Stimulated activated CD4-positive, alpha-beta T cell treated with anti-CD3 and anti-CD28 coated beads, Interleukin-15, amount 100 ng/mL, for 48 hours (primary cell): ENCODE measurements at regions not wholly inside any gene's neighbourhood (a gene's known extent, or its start where the extent isn't known, plus 50 kb on each side); places are given as distances from the start of the nearest gene placed in this dataset.
A peak's percentile ranks its signal among the peaks of the same experiment; 100 is the strongest.

ENCODE experiments used
- DNase-seq, 2 donors: peaks; one replicate each; pipeline ENCODE4 v3.0.0-alpha.2; 2020; ENCODE audit warnings: low read depth in 2 of 2

- DNase-seq: no peak
Measured at GRCh38 chr6:138607478-138608433, 108.5 kb upstream of the NHSL1 start.

GRCh38 chr6:138608896-138609295 lies 109.6 kb upstream of the NHSL1 start:
- DNase-seq: no peak

GRCh38 chr6:138609801-138610430 lies 110.6 kb upstream of the NHSL1 start:
- no peak for DNase-seq

DNA sequence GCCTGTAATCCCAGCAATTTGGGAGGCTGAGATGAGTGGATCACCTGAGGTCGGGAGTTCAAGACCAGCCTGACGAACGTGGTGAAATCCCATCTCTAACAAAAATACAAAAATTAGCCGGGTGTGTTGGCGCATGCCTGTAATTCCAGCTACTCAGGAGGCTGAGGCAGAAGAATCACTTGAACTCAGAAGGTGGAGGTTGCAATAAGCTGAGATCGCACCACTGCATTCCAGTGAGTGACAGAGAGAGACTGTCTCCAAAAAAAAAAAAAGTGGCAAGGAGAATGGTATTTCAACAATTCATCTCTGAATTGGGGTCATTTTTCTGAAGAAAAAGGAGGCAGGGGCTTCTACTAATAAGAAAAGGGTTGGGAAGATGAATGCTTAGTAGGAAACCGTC lies 111.5 kb upstream of the NHSL1 start:
- no peak for DNase-seq

DNA sequence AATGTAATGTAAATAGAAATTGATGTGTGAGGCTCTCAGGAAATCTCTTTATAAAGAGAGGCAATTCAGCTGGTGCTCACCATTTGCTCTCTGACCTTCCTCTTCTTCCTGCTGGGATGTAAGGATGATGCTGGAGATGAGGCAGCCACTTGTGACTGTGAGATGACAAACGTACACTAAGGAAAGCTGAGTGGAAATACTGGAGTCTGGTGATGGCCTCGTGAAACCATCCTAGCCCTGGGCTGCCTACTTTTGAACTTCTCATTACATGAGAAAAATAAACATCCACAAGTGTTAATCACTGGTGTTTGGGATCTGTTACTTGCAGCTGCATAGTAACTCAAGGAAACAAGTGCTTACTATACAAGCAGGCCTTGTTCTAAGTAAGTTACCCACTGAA lies 114.9 kb upstream of the NHSL1 start:
- DNase-seq: no peak

DNA sequence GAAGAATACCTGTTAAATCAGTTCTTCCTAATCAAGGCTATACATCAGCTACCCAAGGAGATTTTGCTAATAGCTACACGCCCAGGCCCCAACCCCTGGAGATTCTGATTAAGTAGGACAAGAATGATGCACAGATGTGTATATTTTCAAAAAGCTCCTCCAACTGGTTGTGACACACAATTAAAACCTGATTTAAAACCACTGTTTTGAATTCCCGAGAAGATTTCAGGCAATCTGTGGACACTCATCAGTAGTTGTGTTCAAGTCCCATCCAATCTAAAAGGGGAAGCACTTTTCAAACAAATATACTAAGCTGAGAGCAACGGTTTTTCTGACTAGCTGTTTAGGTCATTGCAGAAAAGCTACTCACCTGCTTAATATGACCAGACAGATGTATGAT lies 118.9 kb upstream of the NHSL1 start:
- DNase-seq: no peak

- DNase-seq: no peak
Measured at GRCh38 chr6:138620630-138621029, 121.3 kb upstream of the NHSL1 start.

DNA sequence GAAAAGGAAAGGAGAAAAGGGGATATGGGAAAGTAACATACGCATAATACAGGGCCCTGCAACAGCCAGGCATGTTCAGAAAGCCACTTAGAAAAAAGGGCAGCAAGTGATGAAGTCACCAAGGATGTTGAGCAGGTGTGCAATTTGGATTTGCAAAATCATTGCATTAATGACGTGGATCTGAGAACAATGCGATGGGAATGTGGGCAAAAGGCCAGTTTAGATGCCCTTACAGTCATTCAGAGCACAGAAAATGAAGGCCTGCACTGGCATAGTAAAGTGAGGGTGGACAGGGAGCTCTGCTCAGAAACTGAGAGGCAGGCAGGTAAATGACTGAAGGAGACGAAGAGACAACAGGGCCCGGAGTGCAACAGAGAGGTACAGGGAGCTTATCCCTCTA lies 123.7 kb upstream of the NHSL1 start:
- no peak for DNase-seq

DNA sequence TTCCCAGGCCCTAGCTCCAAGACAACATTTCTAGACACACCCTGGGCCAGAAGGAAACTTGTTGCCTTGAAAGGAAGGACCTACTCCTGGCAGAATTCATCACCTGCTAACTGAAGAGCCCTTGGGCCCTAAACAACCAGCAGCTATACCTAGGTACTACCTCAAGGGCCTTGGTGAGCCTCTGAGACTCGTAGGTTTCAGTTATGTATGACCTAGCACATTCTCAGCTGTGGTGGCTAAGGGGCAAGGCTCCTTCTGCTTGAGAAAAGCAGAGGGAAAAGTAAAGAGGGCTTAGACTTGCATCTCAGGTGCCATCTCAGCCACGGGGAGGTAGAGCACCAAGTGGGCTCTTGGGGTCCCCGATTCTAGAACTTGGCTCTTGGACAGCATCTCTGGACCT lies 132.3 kb upstream of the NHSL1 start:
- no peak for DNase-seq

DNA sequence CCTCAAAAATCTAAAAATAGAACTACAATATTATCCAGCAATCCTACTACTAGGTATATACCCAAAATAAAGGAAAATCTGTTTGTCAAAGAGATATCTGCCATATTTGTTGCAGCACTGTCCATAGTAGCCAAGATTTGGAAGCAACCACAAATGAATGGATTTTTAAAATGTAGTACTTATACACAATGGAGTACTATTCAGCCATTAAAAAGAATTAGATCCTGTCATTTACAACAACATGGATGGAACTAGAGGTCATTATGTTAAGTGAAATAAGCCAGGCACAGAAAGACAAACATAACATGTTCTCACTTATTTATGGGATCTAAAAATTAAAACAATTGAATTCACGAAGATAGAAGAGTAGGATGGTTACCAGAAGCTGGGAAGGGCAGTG lies 135.7 kb upstream of the CCDC28A start:
- DNase-seq: no peak

DNA sequence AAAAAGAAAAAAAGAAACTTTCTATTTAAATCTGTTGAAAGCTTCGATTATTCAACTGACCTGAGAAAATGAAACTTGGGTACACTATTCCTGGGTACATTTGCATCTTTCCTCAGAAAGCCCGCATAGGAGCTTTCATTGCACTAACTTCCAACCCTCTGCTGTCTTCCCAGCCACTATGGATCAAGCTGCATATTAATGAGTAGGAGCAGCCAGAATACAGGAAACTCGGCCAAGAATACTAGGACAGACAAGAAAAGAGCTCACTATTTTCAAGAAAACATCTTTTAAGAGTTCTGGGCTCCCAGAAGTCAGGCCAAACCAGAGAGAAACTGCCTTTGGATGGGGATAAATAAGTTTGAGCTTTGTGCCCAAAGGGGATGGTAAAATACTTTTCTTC lies 135.0 kb upstream of the CCDC28A start:
- no peak for DNase-seq

DNA sequence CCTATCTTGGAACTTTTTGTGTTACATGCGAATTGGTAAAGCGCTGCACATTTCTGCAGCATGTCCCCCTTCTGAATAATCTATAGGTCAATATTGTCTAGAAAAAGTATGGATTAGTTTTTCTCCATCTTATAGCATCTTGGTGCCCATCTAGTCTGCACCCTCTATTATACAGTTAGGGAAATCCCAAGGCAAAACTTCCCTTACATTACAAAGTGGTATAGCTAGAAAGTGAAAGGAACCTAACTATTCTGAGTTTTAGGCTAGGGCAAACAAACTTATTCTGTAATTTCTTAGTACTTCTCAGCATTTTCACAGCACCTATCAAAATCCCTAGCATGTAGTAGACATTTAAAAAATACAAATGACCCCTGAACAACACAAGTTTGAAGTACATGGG lies 133.5 kb upstream of the CCDC28A start:
- DNase-seq: no peak

- DNase-seq: no peak
Measured at GRCh38 chr6:138643210-138643609, 130.4 kb upstream of the CCDC28A start.

DNA sequence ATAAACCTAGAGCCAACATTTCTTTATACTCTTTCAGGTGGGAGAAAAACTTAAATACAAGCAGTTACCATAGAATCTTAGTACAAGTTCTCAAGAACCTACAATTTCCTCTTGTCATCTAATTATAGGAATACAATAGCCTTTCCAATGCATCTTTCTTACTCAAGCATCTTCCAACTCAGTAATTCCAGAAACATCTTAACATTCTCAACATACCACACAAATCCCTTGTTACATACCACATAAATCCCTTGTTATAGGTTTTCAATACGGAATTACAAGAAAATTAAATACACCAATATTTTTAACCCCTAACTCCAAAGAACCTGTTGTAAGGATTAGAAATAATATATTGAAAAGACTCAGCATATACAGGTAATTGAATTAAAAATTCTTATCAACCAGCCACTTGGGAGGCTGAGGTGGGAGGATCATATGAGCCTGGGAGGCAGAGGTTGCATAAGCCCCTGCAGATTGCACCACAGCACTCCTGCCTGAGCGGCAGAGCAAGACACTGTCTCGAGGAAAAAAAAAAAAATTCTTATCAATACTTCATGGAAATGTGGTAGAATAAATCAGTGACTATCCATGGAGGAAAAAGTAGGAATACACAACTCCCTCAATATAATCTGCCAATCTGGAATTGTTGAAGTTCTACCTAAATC lies 127.5 kb upstream of the CCDC28A start:
- no peak for DNase-seq

- DNase-seq: no peak
Measured at GRCh38 chr6:138647006-138647405, 126.6 kb upstream of the CCDC28A start.

GRCh38 chr6:138648127-138648526 lies 125.4 kb upstream of the CCDC28A start:
- DNase-seq: no peak

GRCh38 chr6:138651491-138651890 lies 122.1 kb upstream of the CCDC28A start:
- no peak for DNase-seq

- no peak for DNase-seq
Measured at GRCh38 chr6:138652824-138653223, 120.7 kb upstream of the CCDC28A start.

- no peak for DNase-seq
Measured at GRCh38 chr6:138653435-138653834, 120.1 kb upstream of the CCDC28A start.

- DNase-seq: peak; percentile 2 to 36
Measured at GRCh38 chr6:138654715-138655634, 118.6 kb upstream of the CCDC28A start.

- no peak for DNase-seq
Measured at GRCh38 chr6:138655828-138656227, 117.7 kb upstream of the CCDC28A start.
